ENCODE measurements at regions not wholly inside any gene's neighbourhood (a gene's known extent, or its start where the extent isn't known, plus 50 kb on each side); places are given as distances from the start of the nearest gene placed in this dataset.

GRCh38 chr10:109474261-109474660, 449.1 kb downstream of the XPNPEP1 start:
- no peak for DNase-seq

- DNase-seq: no peak
Measured at GRCh38 chr10:109467551-109467950, 455.8 kb downstream of the XPNPEP1 start.

- DNase-seq: no peak
Measured at GRCh38 chr10:109464949-109465348, 458.4 kb downstream of the XPNPEP1 start.

- no peak for DNase-seq
Measured at GRCh38 chr10:109457302-109457638, 466.0 kb downstream of the XPNPEP1 start.

- DNase-seq: no peak
Measured at GRCh38 chr10:109456566-109457301, 466.6 kb downstream of the XPNPEP1 start.

GRCh38 chr10:109454691-109455090, 468.6 kb downstream of the XPNPEP1 start:
- no peak for DNase-seq

GRCh38 chr10:109451879-109452278, 471.4 kb downstream of the XPNPEP1 start:
- no peak for DNase-seq

- no peak for DNase-seq
Measured at GRCh38 chr10:109450702-109451101, 472.6 kb downstream of the XPNPEP1 start.

GRCh38 chr10:109433434-109433833, 489.9 kb downstream of the XPNPEP1 start:
- no peak for DNase-seq

- no peak for DNase-seq
Measured at GRCh38 chr10:109432281-109432680, 491.0 kb downstream of the XPNPEP1 start.

GRCh38 chr10:109430799-109431198, 492.5 kb downstream of the XPNPEP1 start:
- DNase-seq: no peak

GRCh38 chr10:109430043-109430760, 493.1 kb downstream of the XPNPEP1 start:
- DNase-seq: no peak

GRCh38 chr10:109428775-109429491, 494.4 kb downstream of the XPNPEP1 start:
- no peak for DNase-seq

GRCh38 chr10:109427411-109427810, 495.9 kb downstream of the XPNPEP1 start:
- DNase-seq: no peak

- DNase-seq: no peak
Measured at GRCh38 chr10:109426987-109427386, 496.3 kb downstream of the XPNPEP1 start.

GRCh38 chr10:109418795-109419194, 504.5 kb downstream of the XPNPEP1 start:
- no peak for DNase-seq

- no peak for DNase-seq
Measured at GRCh38 chr10:109417803-109418202, 505.5 kb downstream of the XPNPEP1 start.

GRCh38 chr10:109412353-109412752, 511.0 kb downstream of the XPNPEP1 start:
- DNase-seq: no peak

- DNase-seq: no peak
Measured at GRCh38 chr10:109411917-109412316, 511.4 kb downstream of the XPNPEP1 start.

GRCh38 chr10:109405338-109405737, 518.0 kb downstream of the XPNPEP1 start:
- DNase-seq: no peak

GRCh38 chr10:109403551-109403950, 519.8 kb downstream of the XPNPEP1 start:
- no peak for DNase-seq

- no peak for DNase-seq
Measured at GRCh38 chr10:109393425-109393824, 529.9 kb downstream of the XPNPEP1 start.

GRCh38 chr10:109386921-109387320, 536.4 kb downstream of the XPNPEP1 start:
- DNase-seq: no peak

- no peak for DNase-seq
Measured at GRCh38 chr10:109386101-109386500, 537.2 kb downstream of the XPNPEP1 start.

Data from SW 1271 (cell line).